Myocyte (in vitro differentiated cells): ENCODE measurements at regions not wholly inside any gene's neighbourhood (a gene's known extent, or its start where the extent isn't known, plus 50 kb on each side); places are given as distances from the start of the nearest gene placed in this dataset.
A peak's percentile ranks its signal among the peaks of the same experiment; 100 is the strongest.

Experiments
- DNase-seq: peaks from one replicate; pipeline ENCODE4 v3.0.0-alpha.2; 2012; ENCODE audit warnings: low read depth

DNA sequence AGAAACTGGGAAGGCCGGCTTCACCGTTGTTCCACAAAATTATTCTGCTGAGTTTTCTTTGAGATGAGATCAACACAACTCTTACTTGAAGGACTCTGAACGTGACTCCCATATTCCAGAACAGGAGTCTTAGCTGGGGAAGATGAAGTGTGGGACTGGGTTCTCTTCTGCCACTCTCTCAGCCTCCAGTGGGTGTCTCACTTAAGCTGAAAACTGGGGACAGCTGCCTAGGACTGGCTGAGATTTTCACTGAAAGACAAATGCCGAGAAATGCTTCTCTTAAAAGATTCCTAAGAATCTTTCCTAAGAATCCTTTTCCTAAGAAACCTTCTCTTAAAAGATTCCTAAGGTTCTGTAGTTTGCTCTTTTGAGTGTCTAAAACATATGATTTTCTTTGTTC, 156.6 kb upstream of the LHCGR start:
- peak; percentile 7 for DNase-seq

DNA sequence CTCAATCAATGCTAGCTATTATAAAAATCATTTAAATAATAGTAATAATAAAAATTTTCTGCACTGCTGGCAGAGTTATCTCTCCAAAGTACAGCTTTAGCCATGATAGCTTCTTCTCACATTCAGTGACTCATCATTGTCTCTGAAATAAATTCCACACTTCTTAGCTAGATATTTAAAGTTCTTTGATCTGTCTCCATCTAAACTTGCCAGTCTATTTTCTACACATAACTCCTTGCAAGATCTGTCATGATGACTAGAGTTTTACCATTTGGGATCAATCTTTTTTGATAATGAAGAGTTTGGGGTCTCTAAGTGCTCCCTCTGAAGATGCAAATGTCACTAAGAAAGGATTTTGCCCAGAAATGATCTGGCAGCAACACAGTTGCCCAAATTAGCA, 155.4 kb upstream of the LHCGR start:
- DNase-seq, result no peak

DNA sequence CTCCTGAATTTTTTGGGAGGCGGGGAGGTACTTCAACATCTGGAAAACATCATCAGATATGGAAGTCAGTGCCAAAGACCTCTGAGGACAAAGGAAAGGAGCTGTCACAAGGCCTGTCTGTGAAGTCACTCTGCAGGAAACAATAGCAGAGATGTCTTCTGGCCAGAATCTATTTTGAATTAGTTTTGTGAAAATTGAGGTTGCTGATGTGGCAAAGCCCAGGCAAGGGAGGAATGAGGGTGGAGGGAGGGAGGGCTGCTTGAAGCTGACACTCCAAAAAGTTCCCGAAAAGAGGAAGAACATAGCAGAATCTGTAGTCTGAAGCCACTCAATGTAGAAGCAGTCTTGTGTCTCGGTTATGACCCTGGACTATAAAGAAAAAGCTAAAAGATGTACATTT, 151.1 kb upstream of the LHCGR start:
- DNase-seq, result no peak

DNA sequence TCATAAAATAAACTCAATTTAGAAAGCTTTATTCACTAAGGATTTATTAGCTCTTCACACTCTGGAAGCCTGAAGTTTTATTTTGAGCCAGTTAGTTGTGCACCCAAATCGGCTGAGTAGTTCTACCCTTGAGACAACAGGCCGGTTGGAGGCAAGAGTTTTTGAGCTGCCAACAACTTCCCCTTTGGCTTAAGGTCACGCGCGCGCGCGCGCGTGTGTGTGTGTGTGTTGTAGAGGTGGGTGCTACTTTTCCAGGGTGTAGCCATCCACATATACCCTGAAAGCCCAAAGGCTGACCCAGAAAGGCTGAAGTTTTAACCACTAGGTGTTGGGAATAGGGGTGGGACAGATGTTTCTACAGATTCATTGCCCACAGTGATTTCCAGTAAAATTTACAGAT, 150.2 kb upstream of the LHCGR start:
- no peak for DNase-seq

DNA sequence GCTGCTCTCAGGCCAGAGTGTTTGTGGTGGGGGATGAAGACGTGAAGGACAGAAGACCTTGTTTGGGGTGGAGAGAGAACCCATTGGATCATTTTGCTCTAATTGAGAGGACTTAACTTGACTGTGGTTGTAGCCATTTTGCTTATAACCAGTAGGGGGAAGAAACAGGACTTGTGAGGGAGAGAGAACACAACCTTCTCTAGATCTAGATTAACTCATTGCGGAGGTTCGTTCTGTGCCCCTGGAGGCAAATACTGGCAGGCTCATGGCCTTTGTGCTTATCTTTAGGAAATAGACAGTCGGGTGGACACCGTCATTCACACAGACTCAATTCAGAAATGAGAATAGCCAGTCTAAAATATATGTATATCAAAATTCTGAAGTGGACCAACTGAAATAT, 147.0 kb upstream of the LHCGR start:
- DNase-seq, result no peak

DNA sequence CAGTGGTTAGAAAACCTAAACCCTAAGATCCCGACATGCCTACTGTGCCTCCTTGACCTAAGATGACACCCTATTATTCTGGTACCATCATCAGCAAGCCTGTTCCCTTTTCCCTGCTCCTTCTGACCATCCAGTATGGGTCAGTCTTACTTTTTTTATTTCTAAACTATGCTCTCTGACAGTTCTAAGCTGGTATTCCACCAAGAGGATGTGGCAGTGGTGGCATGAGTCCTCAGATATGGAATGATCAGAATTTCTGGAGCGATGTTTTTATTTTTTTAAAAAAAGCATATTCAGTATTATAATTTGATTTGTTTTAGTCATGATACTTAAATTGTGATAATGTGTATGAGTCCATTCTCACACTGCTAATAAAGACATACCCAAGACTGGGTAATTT, 145.9 kb upstream of the LHCGR start:
- DNase-seq, result peak; percentile 8

DNA sequence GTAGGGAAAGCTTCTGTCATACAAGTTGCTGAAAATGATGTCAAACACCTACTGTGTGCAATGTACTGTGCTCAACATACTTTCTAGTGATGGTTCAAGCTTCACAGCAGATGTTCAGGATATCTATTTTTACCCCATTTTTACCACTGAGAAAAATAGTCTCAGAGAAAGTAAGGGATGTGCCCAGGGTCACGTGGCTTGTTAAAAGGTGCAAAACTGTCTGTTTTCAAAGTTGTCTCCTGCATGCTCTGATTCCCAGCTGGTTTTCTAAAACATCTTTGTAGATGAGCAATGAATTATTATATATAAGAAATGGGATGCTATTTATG, 145.5 kb upstream of the LHCGR start:
- no peak for DNase-seq

DNA sequence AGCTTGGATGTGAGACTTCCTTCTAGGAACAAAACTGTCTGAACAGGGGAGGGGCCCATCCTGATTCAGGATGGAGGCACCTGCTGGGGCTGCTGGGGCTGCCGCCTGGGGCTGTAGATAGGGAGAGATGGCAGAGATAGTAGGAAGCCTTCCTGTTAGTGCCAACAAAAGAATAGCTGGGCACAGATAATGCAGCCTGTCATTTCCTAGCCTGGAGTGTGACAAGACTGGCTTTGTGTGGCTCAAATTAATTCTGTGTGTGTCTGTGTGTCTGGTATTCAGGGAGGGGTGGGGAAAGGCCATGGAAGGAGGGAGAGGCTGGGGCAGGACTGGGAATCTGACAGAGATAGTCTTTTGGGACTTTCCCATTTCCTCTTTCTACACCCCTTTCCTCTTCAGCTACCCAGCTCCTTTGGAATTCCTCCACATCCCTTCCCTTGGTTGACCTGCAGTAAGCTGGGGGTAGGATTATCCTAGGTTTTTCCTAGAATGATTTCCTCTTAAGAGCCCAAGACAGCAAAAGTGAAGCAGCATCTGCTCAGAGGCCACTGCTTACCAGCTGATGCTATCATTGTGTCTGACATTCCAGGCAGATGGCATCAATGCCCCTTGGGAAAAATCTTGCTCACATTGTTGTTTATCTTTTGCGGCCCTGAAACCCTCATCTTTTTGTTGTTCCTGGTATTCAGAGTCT, 144.9 kb upstream of the LHCGR start:
- DNase-seq, result peak; percentile 65

DNA sequence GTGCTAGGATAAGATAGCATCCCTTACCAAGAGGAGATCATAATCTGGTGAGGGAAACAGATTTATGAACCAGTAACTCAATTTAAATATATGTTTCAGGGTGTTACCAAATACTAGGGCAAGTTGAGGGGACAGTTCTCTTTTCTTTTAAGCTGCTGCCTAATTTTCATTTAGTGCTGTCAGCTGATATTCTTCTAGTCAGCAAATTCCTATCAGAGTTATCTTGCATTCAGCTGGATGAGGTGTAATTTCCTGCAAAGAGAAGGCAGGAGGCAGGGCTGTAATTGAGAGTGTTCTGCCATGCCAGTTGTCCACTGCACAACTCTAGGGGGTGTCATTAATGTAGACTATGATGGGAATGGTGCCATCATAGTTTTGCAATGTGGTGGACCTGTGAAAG, 141.3 kb upstream of the LHCGR start:
- DNase-seq, result no peak

DNA sequence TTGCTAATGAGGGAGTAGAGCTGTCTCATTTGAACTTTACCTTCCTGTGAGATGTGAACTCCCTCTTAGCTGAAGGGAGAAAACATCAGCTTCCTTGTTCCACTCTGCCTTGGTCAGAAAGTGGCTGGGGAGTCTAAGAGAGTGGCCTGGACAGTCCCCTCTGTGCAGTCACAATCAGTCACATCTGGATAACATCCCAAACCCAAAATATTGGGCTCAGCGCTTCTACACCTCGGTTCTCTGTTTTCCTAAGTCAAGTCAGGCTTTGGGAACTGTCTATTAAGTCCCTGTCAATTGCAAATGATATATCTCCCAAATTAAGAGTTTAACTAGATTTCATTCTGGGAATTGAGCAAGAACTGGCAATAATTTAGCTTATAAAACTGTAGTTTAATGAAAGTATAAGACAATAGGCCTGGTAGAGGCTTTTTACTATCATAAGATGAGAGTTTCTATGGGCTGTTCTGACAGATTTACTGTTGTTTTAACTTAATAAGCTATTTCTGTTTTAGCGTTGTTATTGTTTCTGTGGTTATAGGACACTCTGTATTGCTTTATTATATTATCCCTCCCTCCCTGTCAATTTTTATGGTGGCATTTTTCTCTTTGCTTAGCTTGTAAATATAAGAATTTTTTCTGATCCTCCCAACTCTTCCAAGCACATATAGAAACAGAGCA, 135.1 kb upstream of the LHCGR start:
- no peak for DNase-seq

DNA sequence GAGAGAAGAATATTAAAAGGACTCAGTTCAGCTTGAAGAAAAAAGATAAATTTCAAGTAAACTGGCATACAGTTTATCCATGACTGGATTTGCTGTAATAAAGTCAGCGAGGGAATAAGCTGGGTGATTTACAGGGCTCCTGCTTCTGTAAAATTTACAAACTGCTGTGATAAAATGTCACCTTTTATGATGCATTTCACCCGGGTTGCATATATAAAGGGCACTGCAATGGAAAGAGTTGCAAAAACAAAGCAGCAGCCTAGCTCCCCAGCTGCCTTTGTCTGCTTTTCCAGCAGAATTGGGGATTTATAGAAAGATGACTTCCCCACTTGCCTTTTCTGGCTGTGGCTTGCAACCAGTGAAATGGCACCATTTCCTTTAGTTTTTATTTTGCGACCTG, 132.5 kb upstream of the LHCGR start:
- no peak for DNase-seq

DNA sequence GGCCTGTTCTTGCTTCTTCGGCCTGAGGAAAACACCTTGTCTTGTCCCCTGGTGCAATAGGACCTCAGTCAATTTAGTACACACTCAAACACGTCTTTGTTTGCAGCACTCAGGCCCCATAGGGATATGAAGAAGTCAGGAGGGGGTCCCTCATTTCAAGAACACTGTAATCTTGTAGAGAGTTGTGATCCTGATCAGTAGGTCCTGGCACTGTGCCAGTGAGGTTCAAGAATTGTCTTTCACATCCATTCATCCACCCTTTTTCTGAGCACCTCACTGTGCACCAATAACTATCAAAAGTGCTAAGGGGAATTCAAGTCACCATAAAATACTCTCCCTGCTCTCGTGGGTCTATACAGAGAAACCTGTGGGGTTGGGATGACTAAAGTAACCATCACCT, 131.4 kb upstream of the LHCGR start:
- no peak for DNase-seq

DNA sequence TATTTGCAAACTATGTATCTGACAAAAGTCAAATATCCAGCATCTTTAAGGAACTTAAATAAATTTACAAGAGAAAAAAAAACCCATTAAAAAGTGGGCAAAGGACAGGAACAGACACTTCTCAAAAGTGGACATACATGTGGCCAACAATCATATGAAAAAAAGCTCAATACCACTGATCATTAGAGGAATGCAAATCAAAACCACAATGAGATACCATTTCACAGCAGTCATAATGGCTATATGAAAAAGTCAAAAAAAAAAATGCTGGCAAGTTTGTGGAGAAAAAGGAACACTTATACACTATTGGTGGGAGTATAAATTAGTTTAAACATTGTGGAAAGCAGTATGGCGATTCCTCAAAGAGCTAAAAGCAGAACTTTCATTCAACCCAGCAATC, 130.3 kb upstream of the LHCGR start:
- no peak for DNase-seq

DNA sequence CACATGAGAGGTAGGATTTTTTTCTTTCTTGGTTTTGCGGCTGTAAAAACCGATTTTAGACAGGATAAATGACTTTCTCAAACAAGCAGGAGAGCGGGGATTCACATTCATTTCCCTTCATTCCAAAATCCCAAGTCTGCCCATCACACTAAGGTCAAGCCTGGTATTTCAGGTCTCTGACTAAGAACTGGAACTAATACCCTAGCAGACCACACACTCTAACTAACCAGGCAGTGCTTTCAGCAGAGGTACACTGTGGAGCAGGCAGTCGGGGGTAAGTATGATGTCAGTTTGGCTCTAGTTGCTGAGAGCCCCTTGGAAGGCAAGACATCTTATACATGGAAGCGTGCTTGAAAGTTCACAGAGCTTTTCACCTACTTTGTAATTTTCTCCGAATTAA, 128.1 kb upstream of the LHCGR start:
- no peak for DNase-seq

DNA sequence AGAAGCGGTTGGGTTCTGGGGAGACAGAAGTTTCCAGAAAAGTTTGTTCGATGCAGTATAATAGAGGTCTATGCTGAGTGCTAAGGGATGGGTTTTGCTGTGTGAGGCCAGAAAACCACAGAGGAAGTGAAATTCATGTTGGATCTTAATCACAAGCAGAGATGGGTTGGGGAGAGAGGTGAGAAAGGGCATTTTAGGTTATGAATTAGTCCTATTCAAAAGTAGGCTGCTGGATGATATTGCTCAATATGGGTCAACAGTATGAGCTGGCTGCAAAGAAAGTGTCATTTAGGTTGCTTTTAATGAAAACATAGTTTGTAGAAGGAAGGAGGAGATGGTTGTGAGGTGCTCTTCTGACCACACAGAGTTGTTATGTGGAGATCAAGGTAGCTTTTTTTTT, 118.8 kb upstream of the LHCGR start:
- no peak for DNase-seq

DNA sequence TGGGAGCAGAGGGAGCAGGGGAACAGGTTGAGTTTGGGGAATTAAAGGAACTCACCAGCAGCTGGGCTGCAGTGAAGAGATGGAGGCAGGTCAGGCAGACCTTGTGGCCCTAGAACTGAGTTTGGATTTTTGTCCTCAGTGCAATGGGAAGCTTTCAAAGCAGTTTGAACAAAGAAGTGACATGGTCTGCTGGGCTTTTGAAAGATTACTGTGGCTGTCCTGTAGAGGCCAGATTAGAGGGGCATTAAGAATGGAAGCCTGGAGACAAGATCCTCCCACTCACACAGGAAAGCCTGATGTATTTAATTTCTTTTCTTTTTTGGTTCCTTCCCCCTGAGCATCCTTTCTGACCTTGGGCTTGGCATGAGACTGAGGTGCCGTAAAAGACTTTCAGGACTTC, 118.1 kb upstream of the LHCGR start:
- no peak for DNase-seq

DNA sequence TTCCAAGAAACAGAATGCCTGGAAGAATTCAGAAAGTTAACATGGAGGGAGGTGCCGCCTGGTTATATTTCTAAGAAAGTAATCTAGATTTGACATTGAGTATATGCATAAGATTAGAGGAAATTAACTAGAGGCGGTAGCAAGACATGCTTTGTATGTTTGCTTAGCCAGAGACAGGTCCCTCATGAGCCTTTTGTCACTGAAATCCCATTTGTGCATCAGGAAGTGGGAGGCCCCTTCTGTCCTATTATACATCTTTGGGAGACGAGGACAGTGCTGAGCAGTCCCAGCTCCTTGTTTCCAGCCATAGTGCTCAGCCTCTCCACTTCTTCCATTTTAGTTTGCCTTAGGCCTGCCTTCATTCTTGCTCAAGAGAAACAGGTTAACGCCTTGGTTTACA, 115.4 kb upstream of the LHCGR start:
- no peak for DNase-seq

DNA sequence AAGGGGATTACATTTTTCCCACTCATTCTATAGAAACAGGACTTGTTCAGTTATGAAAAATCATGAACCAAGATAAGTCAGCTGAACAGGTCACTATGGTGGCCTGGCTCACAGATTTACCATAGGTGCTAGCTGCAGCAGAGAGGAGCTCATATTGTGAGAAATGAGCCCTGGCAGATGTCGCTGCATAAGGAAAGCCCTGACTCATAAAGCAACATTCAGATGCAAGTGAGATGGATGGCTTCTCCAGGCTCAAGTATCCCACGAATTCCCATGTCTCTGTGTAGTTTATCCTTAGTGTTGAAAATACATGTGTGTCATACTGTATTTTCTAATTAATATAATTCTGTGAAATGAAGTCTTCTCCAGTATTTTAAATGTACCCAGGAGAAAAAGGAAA, 115.0 kb upstream of the LHCGR start:
- DNase-seq, result no peak

DNA sequence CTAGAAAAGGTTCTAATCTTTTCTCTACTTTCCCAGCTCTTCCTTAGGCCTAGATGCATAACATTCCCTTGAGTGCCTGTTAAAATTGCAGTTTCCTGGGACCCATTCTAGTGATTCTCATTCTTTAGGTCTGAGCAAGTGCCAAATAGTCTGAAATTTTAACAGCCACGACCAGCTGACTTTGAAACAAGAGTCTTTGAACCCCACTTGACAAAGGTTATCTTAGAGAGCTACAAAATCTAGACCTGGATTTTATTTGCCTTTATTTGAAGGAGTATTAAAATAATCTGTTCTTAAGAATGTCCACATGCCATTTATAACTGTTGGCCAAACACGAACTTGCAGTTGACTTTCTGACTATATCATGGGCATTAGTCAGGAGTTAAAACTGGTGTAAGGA, 110.2 kb upstream of the LHCGR start:
- no peak for DNase-seq

DNA sequence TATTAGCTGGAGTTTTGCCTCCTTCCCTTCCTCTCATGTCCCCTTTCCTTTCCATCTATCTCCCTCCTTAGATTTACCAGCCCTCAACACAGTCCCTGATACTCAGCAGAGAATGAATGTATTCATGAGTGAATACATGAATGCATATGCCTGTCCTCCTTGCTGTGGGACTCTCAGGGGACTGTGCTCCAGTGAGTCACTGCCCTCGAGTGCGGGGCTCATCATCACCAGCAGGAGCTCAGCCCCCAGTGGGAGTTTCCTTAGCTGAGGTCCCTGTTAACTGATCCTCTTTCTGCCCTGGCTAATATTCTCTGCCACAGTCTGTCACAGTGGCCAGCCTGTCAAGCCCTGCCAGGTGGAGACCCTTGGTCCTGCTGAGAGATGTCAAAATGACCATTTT, 104.9 kb upstream of the LHCGR start:
- no peak for DNase-seq

DNA sequence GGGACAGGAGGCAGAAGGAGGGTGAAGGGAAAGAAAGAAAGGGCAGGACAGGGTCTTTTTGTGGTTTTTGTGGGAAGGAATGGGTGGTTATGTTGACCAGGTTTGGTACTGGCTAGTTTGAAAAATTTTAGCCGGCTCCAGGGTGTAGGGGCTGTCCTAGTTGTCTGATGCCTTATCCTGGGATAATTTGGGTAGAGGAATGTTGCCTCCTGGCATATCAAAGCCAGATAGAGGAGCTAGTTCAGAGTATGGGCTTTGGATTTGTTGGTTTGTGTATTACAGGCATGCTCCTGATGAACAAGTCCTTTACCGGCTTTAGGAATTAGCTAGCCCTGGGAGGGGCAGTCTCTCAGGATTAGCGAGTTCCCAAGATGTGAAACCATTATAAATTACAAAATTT, 101.1 kb upstream of the LHCGR start:
- DNase-seq, result no peak

DNA sequence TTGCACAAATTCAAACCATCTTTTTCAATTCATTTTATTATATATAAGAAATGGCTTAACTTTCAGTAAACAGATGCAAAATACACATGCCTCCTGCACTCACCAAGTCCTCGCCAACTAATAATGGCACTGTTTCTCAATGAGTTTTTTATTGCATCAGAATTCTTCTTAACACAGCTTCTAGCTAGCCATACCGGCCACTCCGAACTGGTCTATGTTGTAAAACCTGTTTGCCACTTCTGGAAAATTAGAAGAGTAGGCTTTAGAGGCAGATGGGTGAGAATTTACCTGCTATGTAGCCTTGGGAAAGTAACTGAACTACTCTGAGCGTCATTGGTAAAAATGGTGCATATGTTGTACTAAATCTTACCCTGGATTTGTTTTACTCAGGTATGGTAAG, 100.6 kb upstream of the LHCGR start:
- DNase-seq, result no peak

DNA sequence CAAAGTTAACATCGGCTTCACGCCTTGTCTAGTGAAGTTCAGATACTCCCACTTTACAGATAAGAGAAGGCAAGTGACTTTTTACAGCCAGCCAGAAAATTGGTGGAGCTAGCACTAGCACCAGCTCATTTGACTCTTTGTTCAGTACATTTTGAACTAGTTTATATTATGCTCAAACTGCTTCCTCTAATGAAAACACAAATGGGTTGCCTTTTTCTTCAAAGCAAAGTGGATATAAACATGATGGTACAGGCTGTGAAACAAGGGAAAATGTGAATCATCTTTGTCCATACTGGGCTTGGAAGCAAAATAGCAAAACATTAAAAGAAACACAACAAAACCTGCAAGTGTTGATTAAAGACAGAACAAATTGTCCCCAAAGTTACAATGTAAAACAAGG, 99.6 kb upstream of the LHCGR start:
- DNase-seq, result no peak

DNA sequence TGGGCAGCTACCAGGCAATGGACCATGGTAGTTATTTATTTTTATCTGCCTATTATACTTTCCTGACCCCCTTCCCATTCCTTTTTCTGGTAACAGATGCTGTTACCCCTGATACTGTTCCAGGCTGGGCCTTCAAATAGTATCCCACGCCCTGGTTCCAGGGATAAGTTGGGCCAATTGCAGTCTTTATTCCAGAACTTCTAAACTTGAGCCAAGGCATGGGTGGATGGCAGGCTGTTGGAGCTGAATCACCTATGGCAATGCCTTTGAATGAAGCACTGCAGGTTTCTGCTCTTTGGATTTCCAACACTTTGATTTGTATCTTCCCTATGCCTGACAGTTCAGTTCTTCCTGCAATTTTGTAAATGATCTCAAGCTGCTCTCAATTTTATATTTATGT, 99.2 kb upstream of the LHCGR start:
- DNase-seq, result no peak
